Uterus (tissue), 2 donors: ENCODE measurements at regions not wholly inside any gene's neighbourhood (a gene's known extent, or its start where the extent isn't known, plus 50 kb on each side); places are given as distances from the start of the nearest gene placed in this dataset.

ENCODE experiments used
- POLR2A ChIP-seq, 2 donors: fragments of 450-650 bp; IDR thresholded peaks; one replicate each; pipeline ENCODE4 v1.6.1; 2016; ENCODE audit warnings: antibody characterized with exemption in 2 of 2, mild to moderate bottlenecking in 1 of 2, moderate library complexity in 1 of 2
- TF ChIP-seq, protein P1 (sequence below), 4 experiments: fragments of 200-600 bp in 2 of 4; fragments of 450-650 bp in 2 of 4; sonication (generic) in 2 of 4; IDR thresholded peaks; one replicate each; pipeline ENCODE4 v1.5.1; 2016 to 2019; ENCODE audit warnings: antibody characterized with exemption in 4 of 4, mild to moderate bottlenecking in 2 of 4, moderate library complexity in 1 of 4

GRCh38 chr11:30740091-30740490, 153.9 kb upstream of the MPPED2 start:
- TF ChIP-seq, protein P1, sequence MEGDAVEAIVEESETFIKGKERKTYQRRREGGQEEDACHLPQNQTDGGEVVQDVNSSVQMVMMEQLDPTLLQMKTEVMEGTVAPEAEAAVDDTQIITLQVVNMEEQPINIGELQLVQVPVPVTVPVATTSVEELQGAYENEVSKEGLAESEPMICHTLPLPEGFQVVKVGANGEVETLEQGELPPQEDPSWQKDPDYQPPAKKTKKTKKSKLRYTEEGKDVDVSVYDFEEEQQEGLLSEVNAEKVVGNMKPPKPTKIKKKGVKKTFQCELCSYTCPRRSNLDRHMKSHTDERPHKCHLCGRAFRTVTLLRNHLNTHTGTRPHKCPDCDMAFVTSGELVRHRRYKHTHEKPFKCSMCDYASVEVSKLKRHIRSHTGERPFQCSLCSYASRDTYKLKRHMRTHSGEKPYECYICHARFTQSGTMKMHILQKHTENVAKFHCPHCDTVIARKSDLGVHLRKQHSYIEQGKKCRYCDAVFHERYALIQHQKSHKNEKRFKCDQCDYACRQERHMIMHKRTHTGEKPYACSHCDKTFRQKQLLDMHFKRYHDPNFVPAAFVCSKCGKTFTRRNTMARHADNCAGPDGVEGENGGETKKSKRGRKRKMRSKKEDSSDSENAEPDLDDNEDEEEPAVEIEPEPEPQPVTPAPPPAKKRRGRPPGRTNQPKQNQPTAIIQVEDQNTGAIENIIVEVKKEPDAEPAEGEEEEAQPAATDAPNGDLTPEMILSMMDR (IDR thresholded peaks at IDR 0.05): no peak
- TF ChIP-seq POLR2A (IDR thresholded peaks at IDR 0.05): no peak
